GM20000 (cell line): ENCODE measurements at regions not wholly inside any gene's neighbourhood (a gene's known extent, or its start where the extent isn't known, plus 50 kb on each side); places are given as distances from the start of the nearest gene placed in this dataset.
A peak's percentile ranks its signal among the peaks of the same experiment; 100 is the strongest.

Experiments
- DNase-seq: peaks from one replicate; pipeline ENCODE4 v3.0.0; 2012; ENCODE audit warnings: low spot score
- TF ChIP-seq, protein P1 (sequence below): IDR thresholded peaks from 2 replicates; pipeline ENCODE4 v1.5.1; 2012; ENCODE audit warnings: mild to moderate bottlenecking, control low read depth; ENCODE audit errors: extremely low read depth, missing control alignments

- TF ChIP-seq, protein P1, sequence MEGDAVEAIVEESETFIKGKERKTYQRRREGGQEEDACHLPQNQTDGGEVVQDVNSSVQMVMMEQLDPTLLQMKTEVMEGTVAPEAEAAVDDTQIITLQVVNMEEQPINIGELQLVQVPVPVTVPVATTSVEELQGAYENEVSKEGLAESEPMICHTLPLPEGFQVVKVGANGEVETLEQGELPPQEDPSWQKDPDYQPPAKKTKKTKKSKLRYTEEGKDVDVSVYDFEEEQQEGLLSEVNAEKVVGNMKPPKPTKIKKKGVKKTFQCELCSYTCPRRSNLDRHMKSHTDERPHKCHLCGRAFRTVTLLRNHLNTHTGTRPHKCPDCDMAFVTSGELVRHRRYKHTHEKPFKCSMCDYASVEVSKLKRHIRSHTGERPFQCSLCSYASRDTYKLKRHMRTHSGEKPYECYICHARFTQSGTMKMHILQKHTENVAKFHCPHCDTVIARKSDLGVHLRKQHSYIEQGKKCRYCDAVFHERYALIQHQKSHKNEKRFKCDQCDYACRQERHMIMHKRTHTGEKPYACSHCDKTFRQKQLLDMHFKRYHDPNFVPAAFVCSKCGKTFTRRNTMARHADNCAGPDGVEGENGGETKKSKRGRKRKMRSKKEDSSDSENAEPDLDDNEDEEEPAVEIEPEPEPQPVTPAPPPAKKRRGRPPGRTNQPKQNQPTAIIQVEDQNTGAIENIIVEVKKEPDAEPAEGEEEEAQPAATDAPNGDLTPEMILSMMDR: no peak
- no peak for DNase-seq
Measured at GRCh38 chr12:47321436-47321835, 241.7 kb upstream of the AMIGO2 start.

GRCh38 chr12:47319746-47320145, 240.0 kb upstream of the AMIGO2 start:
- TF ChIP-seq, protein P1: no peak
- no peak for DNase-seq

DNA sequence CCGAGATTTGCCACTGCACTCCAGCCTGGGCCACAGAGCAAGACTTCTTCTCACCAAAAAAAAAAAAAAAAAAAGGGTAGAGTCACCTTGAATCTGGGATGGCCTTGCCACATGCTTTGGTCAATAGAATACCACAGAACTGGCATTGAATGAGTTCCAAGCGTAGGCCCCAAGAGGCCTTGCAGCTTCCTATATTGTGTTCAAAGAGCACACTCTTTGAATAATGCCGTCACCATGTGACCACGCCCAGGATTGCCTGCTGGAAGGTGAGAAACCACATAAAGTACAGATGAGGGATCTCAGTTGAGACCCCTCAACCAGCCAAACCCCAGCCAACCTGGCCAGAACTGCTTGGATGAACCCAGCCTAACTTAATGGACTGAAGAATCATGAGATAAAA, 239.2 kb upstream of the AMIGO2 start:
- TF ChIP-seq, protein P1: no peak
- DNase-seq: no peak

DNA sequence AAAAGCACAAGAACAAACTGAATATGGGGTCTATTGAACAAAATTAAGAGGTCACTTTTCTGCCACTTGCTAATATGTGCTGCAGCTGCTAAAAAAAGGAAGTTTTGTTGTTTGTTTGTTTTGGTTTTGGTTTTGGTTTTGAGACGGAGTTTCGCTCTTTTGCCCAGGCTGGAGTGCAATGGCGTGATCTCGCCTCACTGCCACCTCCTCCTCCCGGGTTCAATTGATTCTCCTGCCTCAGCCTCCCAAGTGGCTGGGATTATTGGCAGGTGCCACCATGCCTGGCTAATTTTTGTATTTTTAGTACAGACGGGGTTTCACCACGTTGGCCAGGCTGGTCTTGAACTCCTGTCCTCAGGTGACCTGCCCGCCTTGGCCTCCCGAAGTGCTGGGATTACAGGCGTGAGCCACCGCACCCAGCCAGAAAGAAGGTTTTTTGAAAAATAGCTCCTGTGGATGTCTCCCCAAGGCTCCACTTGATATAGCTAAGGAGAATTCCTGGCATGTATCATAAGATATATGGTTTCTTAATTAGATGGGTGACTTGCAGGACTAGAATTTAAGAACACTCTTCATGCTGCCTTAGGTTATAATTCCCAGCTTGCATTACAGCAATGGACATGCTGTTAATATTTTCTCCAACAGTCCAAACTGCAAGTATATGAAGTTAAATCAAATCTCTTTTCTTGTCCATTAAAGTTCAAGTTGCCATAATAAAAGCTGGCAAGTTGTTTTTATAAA, 237.6 kb upstream of the AMIGO2 start:
- TF ChIP-seq, protein P1: no peak
- peak; percentile 32 for DNase-seq

DNA sequence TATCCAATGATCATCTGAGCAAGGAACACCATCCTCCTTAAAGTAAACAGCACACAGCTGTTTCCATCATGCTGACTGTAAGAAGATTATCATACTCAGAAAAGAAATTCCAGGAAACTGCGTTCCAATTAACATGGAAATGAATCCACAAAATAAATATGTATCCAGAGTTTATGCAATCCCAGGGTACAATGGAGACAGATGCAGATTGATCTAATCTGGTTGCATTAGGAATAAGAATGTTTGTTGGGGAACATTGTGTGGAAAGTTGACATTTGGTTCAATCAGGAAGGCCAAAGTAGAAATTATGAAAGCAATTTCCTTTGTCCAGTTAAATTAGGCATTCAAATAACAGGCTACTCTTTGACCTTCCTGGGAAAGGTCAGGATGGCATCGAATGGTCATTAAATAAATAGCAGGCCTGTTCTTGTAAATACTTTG, 236.9 kb upstream of the AMIGO2 start:
- DNase-seq: no peak
- TF ChIP-seq, protein P1: no peak

DNA sequence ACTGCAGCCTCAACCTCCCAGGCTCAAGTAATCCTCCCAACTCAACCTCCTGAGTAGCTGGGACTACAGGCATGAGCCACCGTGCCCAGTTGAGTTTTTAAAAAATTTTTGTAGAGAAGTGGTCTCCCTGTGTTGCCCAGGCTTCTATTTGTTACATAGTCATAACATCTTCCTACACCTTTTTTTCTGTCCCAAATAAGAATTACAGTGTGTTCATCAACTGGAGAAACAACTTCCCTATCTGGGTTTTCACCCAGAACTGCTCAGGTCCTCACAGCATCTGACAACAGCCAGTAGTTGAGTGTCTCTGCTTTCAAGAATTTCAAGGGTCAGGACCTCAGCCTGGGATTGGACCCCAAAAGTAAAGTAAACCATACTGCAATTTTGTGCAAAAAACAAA, 235.2 kb upstream of the AMIGO2 start:
- TF ChIP-seq, protein P1: no peak

DNA sequence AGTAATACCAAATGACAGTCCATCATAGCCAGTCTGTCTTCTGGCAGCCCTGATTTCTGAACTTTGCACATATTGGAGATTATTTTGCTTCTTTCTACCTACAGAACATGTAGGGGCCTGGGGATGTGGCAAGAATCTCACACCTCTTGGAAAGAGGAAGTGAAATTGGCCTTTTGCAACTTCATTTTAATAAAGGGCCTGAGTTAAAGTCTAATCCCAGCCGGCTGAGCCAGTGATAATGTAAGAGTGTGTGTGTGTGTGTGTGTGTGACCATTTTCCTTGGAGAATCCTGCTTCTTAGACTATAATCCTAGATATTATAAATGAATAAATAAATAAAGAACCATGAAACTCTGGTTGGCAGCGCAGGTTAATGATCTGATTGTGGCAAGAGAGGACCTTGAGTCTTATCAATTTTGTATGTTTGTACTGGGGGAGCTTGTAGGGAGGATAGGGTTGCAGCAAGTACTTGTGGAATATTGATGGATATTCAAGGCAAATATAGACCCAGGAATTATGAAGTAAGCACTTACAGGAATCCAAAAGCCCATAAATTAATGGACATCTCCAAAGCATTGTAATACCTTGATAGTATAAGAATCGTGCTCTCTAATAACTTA, 233.2 kb upstream of the AMIGO2 start:
- TF ChIP-seq, protein P1: no peak
- DNase-seq: peak; percentile 65

More for the DNA sequence above, 235.2 kb upstream of the AMIGO2 start:
- no peak for DNase-seq
